HFF-Myc (cell line): ENCODE measurements at regions not wholly inside any gene's neighbourhood (a gene's known extent, or its start where the extent isn't known, plus 50 kb on each side); places are given as distances from the start of the nearest gene placed in this dataset.

Experiments used
- DNase-seq: peaks from one replicate; pipeline ENCODE4 v3.0.0-alpha.2; 2011; ENCODE audit warnings: low read depth; ENCODE audit errors: extremely low read depth
- H3K4me3 ChIP-seq: replicated peaks from 2 replicates; pipeline ENCODE4 v1.5.1; 2011; ENCODE audit warnings: low read depth, mild to moderate bottlenecking, control low read depth, low read length
- TF ChIP-seq, protein P1 (sequence below): IDR thresholded peaks from 2 replicates; pipeline ENCODE4 v1.5.1; 2012; ENCODE audit warnings: mild to moderate bottlenecking, low read depth, low read length, control low read depth; ENCODE audit errors: missing control alignments

- no peak overlapping the region for H3K4me3 ChIP-seq
- TF ChIP-seq, protein P1, sequence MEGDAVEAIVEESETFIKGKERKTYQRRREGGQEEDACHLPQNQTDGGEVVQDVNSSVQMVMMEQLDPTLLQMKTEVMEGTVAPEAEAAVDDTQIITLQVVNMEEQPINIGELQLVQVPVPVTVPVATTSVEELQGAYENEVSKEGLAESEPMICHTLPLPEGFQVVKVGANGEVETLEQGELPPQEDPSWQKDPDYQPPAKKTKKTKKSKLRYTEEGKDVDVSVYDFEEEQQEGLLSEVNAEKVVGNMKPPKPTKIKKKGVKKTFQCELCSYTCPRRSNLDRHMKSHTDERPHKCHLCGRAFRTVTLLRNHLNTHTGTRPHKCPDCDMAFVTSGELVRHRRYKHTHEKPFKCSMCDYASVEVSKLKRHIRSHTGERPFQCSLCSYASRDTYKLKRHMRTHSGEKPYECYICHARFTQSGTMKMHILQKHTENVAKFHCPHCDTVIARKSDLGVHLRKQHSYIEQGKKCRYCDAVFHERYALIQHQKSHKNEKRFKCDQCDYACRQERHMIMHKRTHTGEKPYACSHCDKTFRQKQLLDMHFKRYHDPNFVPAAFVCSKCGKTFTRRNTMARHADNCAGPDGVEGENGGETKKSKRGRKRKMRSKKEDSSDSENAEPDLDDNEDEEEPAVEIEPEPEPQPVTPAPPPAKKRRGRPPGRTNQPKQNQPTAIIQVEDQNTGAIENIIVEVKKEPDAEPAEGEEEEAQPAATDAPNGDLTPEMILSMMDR: no peak
- DNase-seq: no peak
Measured at GRCh38 chr7:49527182-49527581, 246.3 kb upstream of the VWC2 start.

- H3K4me3 ChIP-seq: no peak overlapping the region
- no peak for DNase-seq
- TF ChIP-seq, protein P1: no peak
Measured at GRCh38 chr7:49530481-49530880, 243.0 kb upstream of the VWC2 start.

- H3K4me3 ChIP-seq: no peak overlapping the region
- DNase-seq: no peak
- TF ChIP-seq, protein P1: no peak
Measured at GRCh38 chr7:49563693-49564378, 209.6 kb upstream of the VWC2 start.

- TF ChIP-seq, protein P1: no peak
- no peak for DNase-seq
- no peak overlapping the region for H3K4me3 ChIP-seq
Measured at GRCh38 chr7:49564379-49564714, 209.1 kb upstream of the VWC2 start.

- H3K4me3 ChIP-seq: no peak overlapping the region
- no peak for DNase-seq
- TF ChIP-seq, protein P1: no peak
Measured at GRCh38 chr7:49577576-49577975, 195.9 kb upstream of the VWC2 start.

DNA sequence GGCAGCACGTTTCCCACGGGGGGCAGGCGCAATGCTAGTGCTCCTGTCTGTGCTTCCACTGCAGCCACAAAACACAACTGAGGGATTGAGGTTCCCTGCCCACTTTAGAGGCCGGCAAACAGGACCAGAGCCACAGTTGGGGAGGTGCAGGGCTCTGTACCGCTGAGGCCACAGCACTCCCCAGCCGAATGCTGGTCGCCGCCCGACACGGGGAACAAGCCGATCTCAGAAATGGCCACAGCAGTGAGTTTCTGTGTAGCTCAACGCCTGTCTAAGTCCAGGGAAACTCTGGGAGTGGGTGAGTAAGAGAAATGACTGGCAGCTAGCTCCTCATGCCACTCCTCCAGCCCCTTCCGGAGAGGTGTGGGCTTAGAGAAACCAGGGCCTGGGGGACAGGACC lies 194.0 kb upstream of the VWC2 start:
- no peak for DNase-seq
- H3K4me3 ChIP-seq: no peak overlapping the region
- TF ChIP-seq, protein P1: no peak

DNA sequence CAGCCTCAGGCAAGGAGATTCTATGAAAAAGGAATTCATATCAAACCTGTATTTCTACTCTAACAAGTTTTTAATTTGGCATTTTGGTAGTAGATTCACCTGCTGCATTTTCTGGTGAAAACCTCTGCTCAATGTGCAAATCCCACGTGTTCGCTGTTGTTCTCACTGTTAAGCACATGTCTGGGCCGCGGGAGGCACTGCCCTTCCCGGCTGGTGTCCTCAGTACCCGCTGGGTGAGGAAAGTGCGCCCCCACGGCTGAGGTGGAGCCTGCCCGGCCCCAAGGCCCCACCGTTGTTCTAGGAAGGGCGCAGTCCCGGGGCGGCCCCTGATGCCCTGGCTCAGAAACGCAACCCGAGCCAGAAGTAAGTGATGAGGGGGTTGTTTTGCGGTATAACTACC lies 193.4 kb upstream of the VWC2 start:
- H3K4me3 ChIP-seq: no peak overlapping the region
- no peak for DNase-seq
- TF ChIP-seq, protein P1: no peak
